ENCODE measurements at regions not wholly inside any gene's neighbourhood (a gene's known extent, or its start where the extent isn't known, plus 50 kb on each side); places are given as distances from the start of the nearest gene placed in this dataset.
"Not testable (repeated sequence)": the region's sequence is repeated elsewhere in the genome, so short reads cannot be mapped to it uniquely, and the experiment has no call there.

- peak; percentile 73; the same call in 1 of the 2 replicates for TF ChIP-seq BCL6 (CRISPR knock-in tag; IDR thresholded peaks at IDR 0.05)
- TF ChIP-seq NR2F6 (IDR thresholded peaks at IDR 0.05) = peak; percentile 3
- TF ChIP-seq NR2F6 (CRISPR knock-in tag; IDR thresholded peaks at IDR 0.05) = peak; percentile 39; the same call in 1 of the 2 replicates
- peak; percentile 95 for TF ChIP-seq ISL2 (CRISPR knock-in tag; IDR thresholded peaks at IDR 0.05)
- peak in 1 of 2 experiments; percentile 95; a peak in 2 of 4 replicates for TF ChIP-seq EP300 (IDR thresholded peaks at IDR 0.05; ENCODE audit: low read depth in 2 of 2, low read length in 2 of 2)
- TF ChIP-seq EP300 (CRISPR knock-in tag; IDR thresholded peaks at IDR 0.05; ENCODE audit: borderline replicate concordance); SOX6 (IDR thresholded peaks at IDR 0.05); HNF4G (CRISPR knock-in tag; IDR thresholded peaks at IDR 0.05; ENCODE audit: borderline replicate concordance, low read depth); HNF1A (IDR thresholded peaks at IDR 0.05; ENCODE audit: low read depth): not testable (repeated sequence)
- TF ChIP-seq SOX5 (CRISPR knock-in tag; IDR thresholded peaks at IDR 0.05; ENCODE audit: borderline replicate concordance) = peak; percentile 70; the same call in 1 of the 2 replicates
- TF ChIP-seq GATAD2A (CRISPR knock-in tag; IDR thresholded peaks at IDR 0.05) = peak; percentile 76
- peak; percentile 87; the same call in 1 of the 2 replicates for TF ChIP-seq MBD4 (IDR thresholded peaks at IDR 0.05; ENCODE audit: borderline replicate concordance, low read length)
- TF ChIP-seq HDAC2 (CRISPR knock-in tag; IDR thresholded peaks at IDR 0.05) = peak; percentile 49; the same call in 1 of the 2 replicates
- peak; percentile 71 for TF ChIP-seq PAXIP1 (CRISPR knock-in tag; conservative IDR thresholded peaks at IDR 0.05)
- TF ChIP-seq SOX6 (CRISPR knock-in tag; IDR thresholded peaks at IDR 0.05) = peak; percentile 61; the same call in 1 of the 2 replicates
- TF ChIP-seq NFE2L2 (IDR thresholded peaks at IDR 0.05; ENCODE audit: low read length) = 0 out of 2 replicates have a peak, but pooled peaks have one; percentile 5
- TF ChIP-seq HMG20A (CRISPR knock-in tag; IDR thresholded peaks at IDR 0.05; ENCODE audit: borderline replicate concordance) = peak; percentile 10; the same call in 1 of the 2 replicates
- peak; percentile 1 for TF ChIP-seq NR2F2 (IDR thresholded peaks at IDR 0.05; ENCODE audit: borderline replicate concordance, low read depth)
- TF ChIP-seq ZBTB21 (CRISPR knock-in tag; IDR thresholded peaks at IDR 0.05) = peak; percentile 32; the same call in 1 of the 2 replicates
- peak; percentile 75 for TF ChIP-seq HNF4A (CRISPR knock-in tag; IDR thresholded peaks at IDR 0.05)
- peak; percentile 62; the same call in 1 of the 2 replicates for TF ChIP-seq HNF4G (IDR thresholded peaks at IDR 0.05; ENCODE audit: borderline replicate concordance, low read depth, low read length)
- TF ChIP-seq FOXA3 (CRISPR knock-in tag; IDR thresholded peaks at IDR 0.05) = peak; percentile 52
- 0 out of 2 replicates have a peak, but pooled peaks have one; percentile 3 for TF ChIP-seq NKX3-1 (CRISPR knock-in tag; IDR thresholded peaks at IDR 0.05)
- TF ChIP-seq TCF7L2 (IDR thresholded peaks at IDR 0.05; ENCODE audit: low read depth, low read length) = peak; percentile 57; the same call in 1 of the 2 replicates
- TF ChIP-seq HNF1A (CRISPR knock-in tag; IDR thresholded peaks at IDR 0.05; ENCODE audit: borderline replicate concordance) = peak; percentile 55; the same call in 1 of the 2 replicates
- TF ChIP-seq HHEX (CRISPR knock-in tag; IDR thresholded peaks at IDR 0.05) = 0 out of 2 replicates have a peak, but pooled peaks have one; percentile 25
- peak; percentile 90 for TF ChIP-seq MED1 (CRISPR knock-in tag; IDR thresholded peaks at IDR 0.05)
- TF ChIP-seq RARA (CRISPR knock-in tag; IDR thresholded peaks at IDR 0.05) = peak; percentile 53; the same call in 1 of the 2 replicates
- 0 out of 2 replicates have a peak, but pooled peaks have one; percentile 18 for TF ChIP-seq GABPB1 (CRISPR knock-in tag; IDR thresholded peaks at IDR 0.05)
Measured at GRCh38 chr4:69020462-69020807, 68.8 kb upstream of the UGT2A3 start (continued).

Measured in HepG2 (cell line).